Tibial artery (tissue), 4 donors: ENCODE measurements at regions not wholly inside any gene's neighbourhood (a gene's known extent, or its start where the extent isn't known, plus 50 kb on each side); places are given as distances from the start of the nearest gene placed in this dataset.

Source experiments
- DNase-seq, 2 donors: peaks; one replicate each; pipeline ENCODE4 v3.0.0-alpha.2; 2019
- H3K27ac ChIP-seq, 2 donors: fragments of 200-600 bp; sonication (generic) in 1 of 2; 1 replicate in 1 of 2; 2 replicates in 1 of 2; pipeline ENCODE4 v1.5.1; 2018 to 2019; ENCODE audit warnings: mild to moderate bottlenecking in 1 of 2
- H3K27me3 ChIP-seq, 2 donors: fragments of 200-600 bp; sonication (generic) in 1 of 2; one replicate each; pipeline versions ENCODE4 v1.5.1 to v1.6.0; 2016 to 2019
- H3K36me3 ChIP-seq, 3 donors: fragments of 200-600 bp; sonication (generic) in 2 of 3; one replicate each; pipeline ENCODE4 v1.5.1; 2016 to 2019; ENCODE audit warnings: mild to moderate bottlenecking in 2 of 3
- H3K4me1 ChIP-seq, 4 donors: fragments of 200-600 bp; sonication (generic) in 2 of 4; 1 replicate in 3 of 4; 2 replicates in 1 of 4; pipeline ENCODE4 v1.5.1; 2016 to 2019
- H3K4me3 ChIP-seq, 2 donors: fragments of 200-600 bp; sonication (generic) in 1 of 2; 1 replicate in 1 of 2; 2 replicates in 1 of 2; pipeline ENCODE4 v1.5.1; 2018 to 2019; ENCODE audit warnings: mild to moderate bottlenecking in 2 of 2
- H3K9me3 ChIP-seq, 3 donors: fragments of 200-600 bp; sonication (generic) in 1 of 3; one replicate each; pipeline ENCODE4 v1.5.1; 2016 to 2019
- intact Hi-C: fragments of 100-400 bp; cut with DNase I; formaldehyde crosslinking; loops from one replicate; pipeline ENCODE4 v1.15.0; 2023; ENCODE audit warnings: low total_unique reads
- TF ChIP-seq, protein P1 (sequence below), 2 experiments: fragments of 200-600 bp in 1 of 2; fragments of 450-650 bp in 1 of 2; IDR thresholded peaks; one replicate each; pipeline ENCODE4 v1.5.1; 2017 to 2019; ENCODE audit warnings: antibody characterized with exemption in 2 of 2, mild to moderate bottlenecking in 1 of 2, moderate library complexity in 1 of 2

DNA sequence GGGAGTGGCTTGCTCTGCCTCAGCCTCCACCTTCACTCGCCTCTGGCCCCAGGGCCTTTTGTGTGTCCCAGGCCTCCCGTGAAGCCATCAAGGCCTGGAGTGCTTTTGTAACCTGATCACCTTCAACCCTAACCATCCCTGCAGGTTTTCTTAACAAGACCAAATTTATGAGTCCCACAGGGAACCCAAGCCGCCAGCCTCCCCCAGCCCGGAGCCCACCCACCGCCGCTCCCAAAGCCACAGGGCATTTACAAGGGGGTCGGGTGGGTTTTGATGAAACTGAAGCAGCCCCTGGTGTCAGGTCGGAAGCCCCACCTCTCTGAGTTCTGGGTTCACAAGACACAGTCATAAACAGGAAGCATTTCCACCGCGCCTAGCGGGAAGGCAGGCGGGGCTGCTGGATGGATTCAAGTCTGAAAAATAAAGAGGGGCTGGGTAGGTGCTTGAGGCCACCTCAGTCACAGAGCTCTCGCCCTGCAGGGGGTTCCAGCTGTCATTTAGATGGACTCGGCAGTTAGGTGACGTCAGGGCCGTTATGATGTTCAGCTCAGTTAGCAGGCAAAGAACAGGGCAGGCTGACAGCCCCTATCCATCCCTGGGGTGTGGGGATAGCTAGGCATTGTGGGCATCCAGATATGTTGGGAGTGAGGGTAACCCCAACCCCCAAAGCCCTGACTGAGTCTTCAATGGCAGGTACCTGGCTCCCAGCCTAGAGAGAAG, 128.5 kb downstream of the BCOR start:
- no peak for DNase-seq
- no peaks in the 10 kb centered on the region for H3K4me1 ChIP-seq
- H3K36me3 ChIP-seq = no peaks in the 10 kb centered on the region
- H3K4me3 ChIP-seq = no peak overlapping the region
- peaks cover 0 to 23% (median 17%) of the 10 kb centered on the region in 3 donors for H3K9me3 ChIP-seq
- intact Hi-C loops = no loop called here
- TF ChIP-seq, protein P1, sequence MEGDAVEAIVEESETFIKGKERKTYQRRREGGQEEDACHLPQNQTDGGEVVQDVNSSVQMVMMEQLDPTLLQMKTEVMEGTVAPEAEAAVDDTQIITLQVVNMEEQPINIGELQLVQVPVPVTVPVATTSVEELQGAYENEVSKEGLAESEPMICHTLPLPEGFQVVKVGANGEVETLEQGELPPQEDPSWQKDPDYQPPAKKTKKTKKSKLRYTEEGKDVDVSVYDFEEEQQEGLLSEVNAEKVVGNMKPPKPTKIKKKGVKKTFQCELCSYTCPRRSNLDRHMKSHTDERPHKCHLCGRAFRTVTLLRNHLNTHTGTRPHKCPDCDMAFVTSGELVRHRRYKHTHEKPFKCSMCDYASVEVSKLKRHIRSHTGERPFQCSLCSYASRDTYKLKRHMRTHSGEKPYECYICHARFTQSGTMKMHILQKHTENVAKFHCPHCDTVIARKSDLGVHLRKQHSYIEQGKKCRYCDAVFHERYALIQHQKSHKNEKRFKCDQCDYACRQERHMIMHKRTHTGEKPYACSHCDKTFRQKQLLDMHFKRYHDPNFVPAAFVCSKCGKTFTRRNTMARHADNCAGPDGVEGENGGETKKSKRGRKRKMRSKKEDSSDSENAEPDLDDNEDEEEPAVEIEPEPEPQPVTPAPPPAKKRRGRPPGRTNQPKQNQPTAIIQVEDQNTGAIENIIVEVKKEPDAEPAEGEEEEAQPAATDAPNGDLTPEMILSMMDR (IDR thresholded peaks at IDR 0.05) = no peak
- no peak overlapping the region for H3K27ac ChIP-seq
- H3K27me3 ChIP-seq = no peaks in the 10 kb centered on the region

DNA sequence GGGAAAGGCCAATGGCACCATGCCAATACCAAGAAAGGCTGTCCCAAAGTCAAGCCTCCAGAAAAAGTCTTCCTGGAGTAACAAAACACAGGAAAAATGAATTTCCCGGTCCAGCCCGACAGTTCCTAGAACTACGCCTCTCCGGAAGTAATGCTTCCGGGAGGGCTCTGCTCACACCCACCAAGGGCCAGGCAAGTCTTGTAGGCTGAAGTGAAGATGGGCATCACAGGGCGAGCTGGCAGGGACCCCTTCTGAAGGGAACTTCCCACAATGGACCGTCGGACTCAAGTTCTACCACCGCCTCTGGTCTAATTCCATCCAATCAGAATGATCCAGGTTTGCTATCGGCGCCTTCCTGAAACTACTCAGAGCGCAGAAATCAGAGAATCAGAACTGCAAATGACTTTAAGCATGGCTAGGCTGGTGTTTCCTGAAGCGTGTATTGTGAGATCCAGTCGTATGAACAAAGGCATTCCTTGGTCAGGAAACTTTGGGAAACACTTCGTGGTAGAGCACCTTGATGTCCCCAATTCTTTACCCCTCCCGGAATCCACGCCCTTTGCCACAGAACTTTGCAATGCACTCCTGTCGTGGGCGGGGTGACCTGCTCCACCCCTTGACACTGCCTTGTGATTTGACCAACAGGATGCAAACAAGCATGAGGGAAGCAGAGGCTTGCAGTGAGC, 127.8 kb downstream of the BCOR start:
- Histone ChIP-seq H3K4me3 (no peak overlapping the region), H3K36me3 (no peaks in the 10 kb centered on the region), H3K9me3 (peaks cover 0 to 20% (median 12%) of the 10 kb centered on the region in 3 donors), H3K4me1 (no peaks in the 10 kb centered on the region), H3K27me3 (no peaks in the 10 kb centered on the region), H3K27ac (no peak overlapping the region)
- no peak for DNase-seq
- TF ChIP-seq, protein P1 (IDR thresholded peaks at IDR 0.05) = no peak
- intact Hi-C loops = no loop called here

DNA sequence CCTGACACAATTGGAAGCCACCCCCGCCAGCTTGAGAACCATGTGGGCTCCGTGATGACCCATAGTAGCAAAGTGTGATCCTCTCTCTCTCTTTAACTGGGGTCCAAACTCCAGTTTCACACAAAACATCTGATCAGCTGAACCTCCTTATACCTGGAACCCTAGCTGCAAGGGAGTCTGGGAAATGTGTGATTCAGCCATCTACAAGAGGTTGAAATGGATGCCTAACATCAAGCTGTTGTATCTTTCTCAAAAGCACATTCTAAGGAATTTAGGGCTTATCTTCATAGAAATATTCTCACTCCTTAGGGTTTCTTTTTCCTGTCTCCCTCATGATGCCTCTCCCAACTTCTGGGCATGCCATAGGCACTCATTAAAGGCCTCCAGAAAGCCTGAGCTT, 126.0 kb downstream of the BCOR start:
- Histone ChIP-seq H3K27ac (no peak overlapping the region), H3K4me1 (no peaks in the 10 kb centered on the region), H3K4me3 (no peak overlapping the region), H3K36me3 (no peaks in the 10 kb centered on the region), H3K27me3 (no peaks in the 10 kb centered on the region), H3K9me3 (peaks cover 0 to 15% (median 8%) of the 10 kb centered on the region in 3 donors)
- intact Hi-C loops = no loop called here
- TF ChIP-seq, protein P1 (IDR thresholded peaks at IDR 0.05) = no peak
- DNase-seq = no peak

DNA sequence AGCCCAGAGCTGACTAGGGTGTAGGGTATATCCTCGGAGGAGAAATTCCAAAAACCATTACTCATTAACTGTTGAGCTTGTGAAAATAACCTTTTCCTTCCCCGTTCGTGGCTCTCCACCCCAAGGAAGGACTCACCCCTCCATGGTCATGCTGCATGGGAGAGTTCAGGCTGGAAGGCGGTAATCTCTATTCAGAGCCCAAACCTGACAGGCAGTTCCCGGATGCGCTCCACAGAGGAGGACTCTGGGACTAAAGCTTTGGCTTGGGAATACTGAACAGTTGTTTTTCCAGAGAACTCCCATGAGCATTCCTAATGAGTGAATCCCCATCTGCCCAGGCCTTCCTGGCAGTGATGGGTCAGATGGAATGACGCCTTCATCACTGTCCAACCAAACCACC, 125.4 kb downstream of the BCOR start:
- peaks cover 0 to 15% (median 8%) of the 10 kb centered on the region in 3 donors for H3K9me3 ChIP-seq
- TF ChIP-seq, protein P1 (IDR thresholded peaks at IDR 0.05) = no peak
- H3K36me3 ChIP-seq = no peaks in the 10 kb centered on the region
- H3K27ac ChIP-seq = no peak overlapping the region
- intact Hi-C loops = no loop called here
- DNase-seq = no peak
- no peak overlapping the region for H3K4me3 ChIP-seq
- H3K4me1 ChIP-seq = no peaks in the 10 kb centered on the region
- H3K27me3 ChIP-seq = no peaks in the 10 kb centered on the region

DNA sequence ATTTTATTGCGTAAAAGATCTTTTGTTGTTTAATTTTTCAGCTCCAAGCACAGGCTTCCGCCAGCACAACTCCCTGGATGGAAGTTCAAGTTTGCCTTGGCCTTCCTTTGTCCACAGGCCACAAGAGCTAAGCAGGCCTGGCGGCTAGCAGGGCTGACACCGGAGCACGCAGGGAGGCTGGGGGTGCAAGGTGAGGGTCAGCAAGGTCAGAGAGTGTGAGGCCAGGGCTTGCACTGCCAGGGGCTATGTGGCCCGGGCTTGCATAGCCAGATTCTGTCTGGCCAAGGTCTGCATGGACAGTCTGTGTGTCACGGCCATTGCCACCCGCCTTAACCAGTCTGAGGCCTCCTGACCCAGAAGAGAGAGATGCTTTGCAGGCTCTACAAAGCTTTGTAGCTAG, 123.9 kb downstream of the BCOR start:
- Histone ChIP-seq H3K4me1 (no peaks in the 10 kb centered on the region), H3K27ac (no peak overlapping the region), H3K27me3 (no peaks in the 10 kb centered on the region), H3K9me3 (peaks cover 0 to 15% (median 8%) of the 10 kb centered on the region in 3 donors), H3K4me3 (no peak overlapping the region), H3K36me3 (no peaks in the 10 kb centered on the region)
- DNase-seq = no peak
- intact Hi-C loops = no loop called here
- TF ChIP-seq, protein P1 (IDR thresholded peaks at IDR 0.05) = no peak
